NCI-H128 (cell line): ENCODE measurements at regions not wholly inside any gene's neighbourhood (a gene's known extent, or its start where the extent isn't known, plus 50 kb on each side); places are given as distances from the start of the nearest gene placed in this dataset.
A peak's percentile ranks its signal among the peaks of the same experiment; 100 is the strongest.
"Not testable (repeated sequence)": the region's sequence is repeated elsewhere in the genome, so short reads cannot be mapped to it uniquely, and the experiment has no call there.

ENCODE experiments used
- DNase-seq: peaks from one replicate; lab custom pipeline; 2025; ENCODE audit not compliant: unreplicated experiment; lab: John Stamatoyannopoulos, UW

DNA sequence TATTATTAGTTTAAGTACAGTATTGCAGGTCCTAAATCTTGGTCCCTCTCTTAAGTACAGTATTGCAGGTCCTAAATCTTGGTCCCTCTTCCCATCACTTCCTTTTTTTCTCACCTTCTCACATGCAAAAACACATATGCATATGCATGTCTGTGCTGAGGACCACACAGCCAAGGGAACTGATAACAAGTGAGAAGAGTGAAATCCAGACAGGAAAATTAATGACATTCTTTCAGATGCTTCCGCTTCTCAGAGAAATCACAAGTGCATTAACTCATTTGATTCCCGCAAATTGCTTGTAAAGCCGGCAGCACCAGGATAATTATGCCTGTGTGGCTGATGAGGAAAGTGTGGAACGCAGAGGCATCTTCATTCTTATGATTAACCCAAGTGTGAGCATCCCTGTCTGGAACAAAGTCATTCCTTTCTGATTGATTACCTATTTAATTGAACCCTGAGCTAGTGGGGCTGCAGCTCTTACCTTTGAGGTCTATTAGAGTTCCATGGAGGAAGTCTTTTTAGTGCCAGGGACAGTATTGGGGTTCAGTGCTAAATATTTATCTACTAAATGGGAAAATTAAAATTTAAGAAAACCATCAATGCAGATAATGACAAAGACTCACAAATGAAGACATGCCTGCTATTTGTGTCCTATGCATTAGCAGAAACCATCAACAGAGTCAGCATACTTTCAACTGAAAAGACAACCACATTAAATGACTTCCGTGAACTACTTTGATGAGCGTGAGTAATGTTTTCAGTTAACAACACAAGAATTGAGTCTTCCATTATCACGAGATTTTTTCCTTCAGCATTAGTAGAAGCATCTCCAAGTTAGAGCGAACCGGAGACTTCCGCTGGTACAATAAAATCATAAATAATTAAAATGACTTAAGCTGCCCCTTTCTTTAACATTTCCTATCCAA, 220.4 kb upstream of the SLC35G4 start:
- DNase-seq: no peak

DNA sequence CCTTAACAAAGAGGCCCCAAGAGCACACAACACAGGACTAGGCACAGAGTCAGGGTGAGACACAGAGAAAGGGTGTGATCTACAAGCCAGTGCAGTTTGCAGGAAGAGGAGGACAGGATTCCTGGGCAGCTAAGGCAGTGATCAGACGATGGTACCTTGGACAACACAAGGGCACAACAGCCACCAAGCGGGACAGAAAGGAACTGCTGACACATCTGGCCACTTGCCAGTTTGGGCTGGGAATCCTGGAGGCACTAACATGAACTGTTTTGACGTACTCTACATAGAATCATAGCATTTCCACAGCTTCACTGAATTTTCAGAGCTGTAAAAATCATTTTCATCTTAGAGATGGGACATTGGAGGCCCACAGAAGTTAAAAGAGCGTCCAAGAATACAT, 221.5 kb upstream of the SLC35G4 start:
- no peak for DNase-seq

DNA sequence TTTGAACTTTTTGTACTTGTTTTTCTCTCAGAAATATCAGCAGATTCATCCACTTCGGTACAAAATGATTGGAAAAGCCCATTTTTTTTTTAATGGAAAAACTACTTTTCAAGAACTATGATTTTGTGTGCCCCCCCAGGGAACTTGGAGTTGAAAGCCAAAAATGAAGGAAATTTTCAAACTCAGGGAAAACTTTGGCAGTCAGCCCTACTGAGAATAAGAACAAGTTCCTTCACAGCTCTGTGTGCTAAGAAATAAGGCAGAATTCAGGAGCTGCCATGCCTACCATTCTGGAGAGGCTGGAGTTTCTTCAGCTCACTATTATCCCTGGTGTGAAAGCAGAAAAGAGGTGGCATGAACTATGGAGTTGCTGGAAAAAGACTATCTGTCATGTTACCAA, 226.0 kb upstream of the SLC35G4 start:
- no peak for DNase-seq

DNA sequence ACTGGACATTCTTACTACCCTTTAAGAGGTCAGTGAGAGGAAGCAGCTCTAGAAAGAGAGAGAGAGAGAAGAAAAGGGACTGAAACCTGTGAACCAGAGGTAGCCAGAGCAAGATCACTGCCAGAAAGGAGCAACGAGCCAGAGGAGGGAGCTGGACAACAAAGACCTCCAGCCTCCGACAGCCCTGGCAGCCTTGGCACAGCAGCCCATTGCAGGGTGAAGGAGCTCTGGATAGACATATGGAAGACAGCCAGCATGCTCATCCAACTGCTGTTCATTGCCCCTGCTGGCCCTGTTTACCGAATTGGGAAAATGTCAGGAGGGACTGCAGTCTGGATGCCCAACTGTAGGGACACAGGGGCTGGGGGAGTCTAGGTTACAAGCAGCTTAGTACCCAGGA, 228.4 kb upstream of the SLC35G4 start:
- DNase-seq: no peak

DNA sequence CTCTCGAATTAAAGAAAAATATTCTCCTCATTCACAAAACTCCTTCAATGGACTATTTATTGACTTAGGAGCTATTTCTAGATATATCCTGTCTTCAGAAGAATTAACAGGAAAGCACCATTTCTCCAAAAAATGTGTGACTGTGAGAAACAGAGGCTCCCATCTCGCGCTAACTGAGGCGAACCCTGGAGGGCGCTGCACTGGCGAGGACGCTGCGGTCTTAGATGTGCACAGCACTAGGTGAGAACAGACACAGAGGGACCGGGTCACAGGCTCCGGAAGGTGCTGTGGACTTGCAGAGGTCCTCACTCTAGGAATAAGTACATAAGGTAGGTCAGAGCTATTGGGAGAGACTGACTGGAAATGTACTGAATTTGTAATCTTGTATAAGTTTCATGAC, 229.7 kb upstream of the SLC35G4 start:
- DNase-seq: no peak

DNA sequence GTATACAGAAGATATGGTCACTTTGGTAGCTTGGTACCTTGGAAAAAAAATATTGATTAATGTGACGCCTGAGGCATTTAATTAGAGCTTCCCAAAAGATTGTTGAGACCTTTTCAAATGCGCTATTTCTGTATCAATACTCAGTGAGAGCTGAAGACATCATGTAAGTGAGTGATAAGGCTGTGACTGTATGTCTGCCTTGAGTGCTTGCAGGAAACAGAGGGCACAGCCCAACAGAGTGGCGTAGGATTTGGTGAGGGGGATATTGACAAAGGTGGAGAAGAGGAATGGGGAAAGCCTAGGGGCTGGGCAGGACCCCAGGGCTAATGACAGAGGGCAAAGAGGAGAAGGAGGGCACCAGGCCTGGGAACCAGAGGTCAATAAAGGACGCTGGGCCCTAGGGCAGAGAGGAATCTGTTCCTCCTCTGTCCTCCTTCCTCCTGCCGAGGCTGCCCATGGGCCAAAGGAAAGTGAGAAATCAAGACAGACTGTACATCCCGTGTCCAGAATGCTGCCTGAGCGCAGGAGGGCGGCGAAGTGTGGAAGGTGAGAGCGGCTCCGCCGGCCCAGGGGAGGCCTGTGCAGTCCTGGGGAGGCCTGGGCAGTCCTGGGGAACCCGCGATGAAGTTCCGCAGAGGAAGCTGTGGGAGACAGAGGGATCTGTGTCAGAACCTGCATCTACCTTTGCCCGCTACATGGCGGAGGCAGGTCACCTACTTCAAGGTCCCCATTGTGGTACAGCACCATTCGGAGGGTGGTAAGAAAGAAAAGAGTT, 228.6 kb upstream of the PIEZO2 start:
- DNase-seq: no peak

DNA sequence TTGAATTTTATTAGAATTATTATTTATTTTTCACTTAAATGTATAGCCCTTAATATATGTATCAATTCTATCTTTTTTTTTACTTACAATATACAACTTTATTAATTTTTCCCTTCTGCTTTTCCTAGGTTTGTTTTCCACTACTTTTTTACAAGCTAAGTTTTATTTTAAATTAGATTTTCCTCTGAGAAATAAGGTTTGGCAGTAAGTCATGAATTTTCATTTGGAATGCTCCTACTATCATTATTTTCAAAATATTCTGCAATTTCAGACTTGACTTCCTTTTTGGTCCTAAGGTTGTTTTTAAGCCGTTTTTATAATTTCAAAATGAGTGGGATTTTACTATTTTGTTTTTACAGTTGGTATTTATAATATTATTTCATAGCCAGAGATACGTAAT, 222.8 kb upstream of the PIEZO2 start:
- DNase-seq: no peak

DNA sequence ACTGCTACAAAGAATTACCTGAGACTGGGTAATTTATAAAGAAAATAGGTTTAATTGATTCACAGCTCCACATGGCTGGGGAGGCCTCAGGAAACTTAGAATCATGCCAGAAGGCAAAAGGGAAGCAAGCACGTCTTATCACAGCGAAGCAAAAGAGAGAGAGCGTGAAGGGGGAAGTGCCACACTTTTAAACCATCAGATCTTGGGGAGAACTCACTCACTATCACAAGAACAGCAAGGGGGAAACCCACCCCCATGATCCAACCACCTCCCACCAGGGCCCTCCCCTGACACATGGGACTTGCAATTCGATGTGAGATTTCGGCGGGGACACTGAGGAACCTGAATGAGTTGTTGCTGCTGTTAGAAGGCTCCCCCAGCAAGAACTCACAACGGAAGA, 220.2 kb upstream of the PIEZO2 start:
- no peak for DNase-seq

DNA sequence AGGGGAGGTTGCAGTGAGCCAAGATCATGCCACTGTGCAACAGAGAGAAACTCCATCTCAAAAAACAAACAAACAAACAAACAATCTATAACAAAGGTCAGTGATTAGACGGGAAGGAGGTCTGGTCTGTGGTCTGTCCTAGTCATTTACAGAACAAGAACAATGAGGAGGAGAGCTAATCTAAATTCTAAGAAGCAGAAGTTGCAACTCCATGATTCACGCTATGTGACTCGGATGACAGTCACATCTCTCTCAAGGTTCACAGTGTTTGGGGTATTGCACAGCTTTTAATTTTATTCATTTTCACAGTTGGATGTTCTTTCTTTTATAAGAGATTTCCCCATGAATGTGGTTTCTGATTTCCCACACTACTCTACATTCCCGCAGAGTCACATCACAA, 218.7 kb upstream of the PIEZO2 start:
- no peak for DNase-seq

DNA sequence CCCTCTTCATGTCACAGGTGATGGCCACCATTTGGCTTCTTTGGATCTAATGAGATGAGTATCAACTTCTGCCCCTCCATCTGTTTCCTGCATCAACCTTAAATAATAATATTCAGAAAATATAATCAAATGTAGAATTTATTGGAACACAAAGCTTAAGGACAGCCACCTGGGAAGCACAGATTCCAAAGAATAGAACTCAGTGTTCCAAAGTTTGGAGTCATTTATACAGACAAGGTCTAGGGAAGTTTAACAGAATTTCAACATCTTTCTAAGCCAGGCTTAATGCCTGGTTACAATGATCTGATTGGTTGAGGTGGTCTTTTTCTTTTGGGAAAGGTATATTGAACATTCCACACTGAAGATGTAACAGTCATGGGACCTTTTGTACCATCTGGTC, 218.0 kb upstream of the PIEZO2 start:
- DNase-seq: no peak

DNA sequence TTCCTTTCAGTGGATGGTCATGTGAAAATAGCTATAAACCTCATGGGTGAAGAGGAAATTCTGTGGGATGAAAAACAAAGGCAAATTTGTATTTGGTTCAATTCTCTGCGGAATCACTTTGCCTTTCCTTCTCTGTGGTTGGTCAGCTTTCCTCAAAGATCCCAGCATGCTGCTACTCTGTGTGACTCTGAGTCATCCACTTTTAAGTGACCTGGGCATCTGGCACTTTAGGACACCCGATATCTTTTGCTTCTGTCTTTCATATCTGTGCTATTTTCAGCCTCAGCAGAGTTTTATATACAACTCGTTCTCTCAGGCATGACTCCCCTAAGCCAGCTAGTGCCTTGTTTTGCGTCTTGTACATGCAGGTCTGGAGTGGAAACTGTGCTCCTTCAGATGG, 217.0 kb upstream of the PIEZO2 start:
- DNase-seq: peak; percentile 31

DNA sequence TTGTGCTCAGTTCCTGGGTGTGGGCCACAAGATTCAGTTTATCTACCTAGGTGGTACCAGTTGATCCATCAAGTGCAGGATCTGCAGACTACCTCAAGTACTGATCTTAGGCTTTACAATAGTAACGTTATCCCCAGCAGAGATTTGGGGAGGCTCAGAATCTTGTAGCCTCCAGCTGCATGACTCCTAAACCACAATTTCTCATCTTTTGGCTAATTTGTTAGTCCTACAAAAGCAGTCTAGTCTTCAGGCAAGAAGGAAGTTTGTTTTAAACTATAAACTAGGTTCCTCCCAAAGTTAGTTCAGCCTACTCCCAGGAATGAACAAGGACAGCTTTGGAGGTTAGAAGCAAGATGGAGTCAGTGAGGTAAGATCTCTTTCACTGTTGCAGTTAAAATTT, 213.5 kb upstream of the PIEZO2 start:
- no peak for DNase-seq

DNA sequence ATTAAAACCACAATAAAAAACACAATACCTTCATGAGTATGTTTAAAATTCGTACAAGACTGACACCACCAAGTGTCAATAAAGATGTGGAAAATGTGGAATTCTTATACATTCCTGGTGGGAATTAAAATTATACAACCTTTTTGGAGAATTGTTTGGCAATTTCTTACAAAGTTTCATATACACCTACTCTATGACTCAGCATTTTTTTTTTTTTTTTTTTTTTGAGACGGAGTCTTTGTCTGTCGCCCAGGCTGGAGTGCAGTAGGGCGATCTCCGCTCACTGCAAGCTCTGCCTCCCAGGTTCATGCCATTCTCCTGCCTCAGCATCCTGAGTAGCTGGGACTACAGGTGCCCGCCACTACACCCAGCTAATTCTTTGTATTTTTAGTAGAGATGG, 212.5 kb upstream of the PIEZO2 start:
- not testable (repeated sequence) for DNase-seq

DNA sequence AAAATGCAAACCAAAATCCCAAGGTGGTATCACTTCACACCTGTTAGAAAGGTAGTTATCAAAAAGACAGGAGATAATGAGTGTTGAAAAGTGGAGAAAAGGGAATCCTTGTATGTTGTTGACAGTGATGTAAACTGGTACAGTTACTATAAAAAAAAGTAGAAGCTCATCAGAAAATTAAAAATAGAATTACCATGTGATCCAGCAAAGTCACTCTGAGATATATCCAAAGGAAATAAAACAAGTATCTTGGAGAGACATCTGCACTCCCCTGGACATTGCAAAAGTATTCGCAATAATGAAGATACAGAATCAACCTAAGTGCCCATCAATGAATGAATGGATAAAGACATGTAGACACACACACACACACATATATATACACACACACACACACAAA, 208.3 kb upstream of the PIEZO2 start:
- no peak for DNase-seq

DNA sequence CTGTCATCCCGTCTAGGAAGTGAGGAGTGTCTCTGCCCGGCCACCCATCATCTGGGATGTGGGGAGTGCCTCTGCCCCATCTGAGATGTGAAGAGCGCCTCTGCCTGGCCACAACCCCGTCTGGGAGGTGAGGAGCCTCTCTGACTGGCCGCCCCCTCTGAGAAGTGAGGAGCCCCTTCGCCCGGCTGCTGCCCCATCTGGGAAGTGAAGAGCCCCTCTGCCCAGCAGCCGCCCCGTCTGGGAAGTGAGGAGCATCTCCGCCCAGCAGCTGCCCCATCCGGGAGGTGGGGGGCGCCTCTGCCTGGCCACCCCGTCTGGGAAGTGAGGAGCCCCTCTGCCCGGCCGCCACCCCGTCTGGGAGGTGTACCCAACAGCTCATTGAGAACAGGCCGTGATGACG, 195.2 kb upstream of the PIEZO2 start:
- DNase-seq: not testable (repeated sequence)

DNA sequence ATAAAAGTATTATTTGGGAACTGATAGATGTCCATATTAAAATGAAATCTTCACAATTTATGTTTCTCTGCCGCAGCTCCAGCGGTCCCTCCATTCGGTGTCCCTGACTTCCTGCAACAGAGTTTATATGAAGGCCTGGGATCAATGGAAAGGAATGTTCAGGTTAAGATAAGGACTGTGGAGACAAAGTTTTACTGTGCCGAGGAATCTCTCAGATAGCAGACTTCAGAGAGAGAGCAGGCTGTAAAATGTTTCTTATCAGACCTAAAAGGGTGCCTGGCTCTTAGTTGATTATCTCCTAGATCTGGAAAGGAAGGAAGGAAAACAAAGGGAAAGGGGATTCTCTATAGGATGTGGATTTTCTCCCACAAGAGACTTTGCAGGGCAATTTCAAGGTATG, 193.7 kb upstream of the PIEZO2 start:
- no peak for DNase-seq

DNA sequence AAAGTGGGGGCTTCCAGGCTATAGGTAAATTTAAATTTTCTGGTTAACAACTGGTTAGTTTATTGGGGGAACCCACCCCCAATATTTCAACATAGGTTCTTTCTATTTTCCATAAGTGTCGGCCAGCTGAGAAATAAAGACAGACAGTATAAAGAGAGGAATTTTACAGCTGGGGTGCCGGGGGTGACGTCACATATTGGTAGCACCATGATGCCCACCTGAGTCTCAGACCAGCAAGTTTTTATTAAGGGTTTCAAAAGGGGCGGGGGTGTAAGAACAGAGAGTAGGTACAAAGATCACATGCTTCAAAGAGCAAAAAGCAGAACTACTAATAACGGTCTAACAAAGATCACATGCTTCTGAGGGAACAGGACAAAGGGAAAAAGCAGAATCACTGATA, 192.7 kb upstream of the PIEZO2 start:
- DNase-seq: not testable (repeated sequence)

DNA sequence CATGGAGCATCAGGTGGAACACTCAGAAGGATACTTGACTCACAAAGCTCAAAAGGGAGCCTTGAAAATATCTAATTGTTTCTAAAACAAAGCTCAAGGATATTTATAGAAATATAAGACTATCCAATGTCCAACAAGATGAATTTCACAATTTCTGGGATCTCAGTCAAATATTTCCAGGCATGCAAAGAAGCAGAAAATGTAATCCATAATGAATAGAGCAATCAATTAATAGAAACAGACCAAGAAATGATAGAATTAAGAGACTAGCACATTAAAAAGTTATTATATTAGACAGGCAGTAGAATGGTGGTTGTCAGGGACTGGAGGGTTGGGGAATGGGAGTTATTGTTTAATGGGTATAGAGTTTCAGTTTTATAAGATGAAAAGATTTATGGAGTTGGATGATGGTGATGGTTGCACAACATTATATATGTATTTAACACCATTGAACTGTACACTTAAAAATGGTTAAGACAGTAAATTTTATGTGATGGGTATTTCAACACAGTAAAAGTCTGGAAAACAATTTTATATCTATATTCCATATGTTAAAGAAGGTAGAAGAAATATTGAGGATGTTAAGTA, 189.9 kb upstream of the PIEZO2 start:
- no peak for DNase-seq

DNA sequence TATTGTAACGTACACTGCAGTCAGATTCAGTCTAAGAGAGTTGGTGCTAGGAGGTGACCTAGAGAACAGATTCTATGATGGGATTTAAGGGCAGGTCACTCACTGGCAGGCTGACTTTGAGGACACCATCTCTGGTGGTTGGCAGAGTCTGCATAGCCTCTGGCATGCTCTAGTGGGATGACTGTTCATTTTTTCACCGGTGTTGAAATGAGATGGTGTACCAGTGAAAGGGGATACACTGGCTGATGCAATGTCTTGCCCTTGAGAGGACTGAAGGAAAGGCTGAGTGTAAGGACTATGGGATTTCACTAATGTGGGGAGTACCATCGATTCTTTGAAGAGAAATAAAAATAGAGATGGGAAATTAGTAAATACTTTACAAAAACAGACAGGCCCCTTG, 186.9 kb upstream of the PIEZO2 start:
- no peak for DNase-seq

DNA sequence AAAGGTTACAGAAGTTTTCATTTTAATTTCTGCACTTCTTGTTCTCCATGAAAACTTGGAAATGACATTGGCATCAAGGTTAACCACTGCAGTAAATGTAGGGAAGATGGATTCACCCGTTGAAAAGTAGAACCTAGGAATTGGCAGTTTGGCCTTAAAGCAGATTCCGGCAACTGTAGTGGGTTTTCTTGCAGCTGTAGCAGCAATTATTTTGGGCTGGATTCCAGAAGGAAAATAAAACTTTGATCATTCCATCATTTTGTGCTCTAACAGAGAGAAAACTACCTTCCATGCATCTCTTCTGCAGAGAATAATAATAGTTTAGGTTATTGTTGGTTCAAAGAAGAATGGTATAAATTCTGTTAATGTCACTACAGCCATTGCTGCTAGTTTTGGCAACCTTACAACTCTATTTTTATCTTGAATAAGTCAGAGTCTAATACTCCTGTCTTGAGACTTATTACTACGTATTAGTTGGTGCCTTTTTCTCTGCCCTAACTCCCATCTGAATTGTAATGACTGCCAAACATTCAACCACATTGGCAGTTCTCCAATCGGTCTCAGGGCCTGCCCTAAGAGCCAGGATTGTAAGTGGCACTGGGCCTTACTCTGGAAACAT, 178.1 kb upstream of the PIEZO2 start:
- no peak for DNase-seq
